ENCODE measurements at regions not wholly inside any gene's neighbourhood (a gene's known extent, or its start where the extent isn't known, plus 50 kb on each side); places are given as distances from the start of the nearest gene placed in this dataset.
"Not testable (repeated sequence)": the region's sequence is repeated elsewhere in the genome, so short reads cannot be mapped to it uniquely, and the experiment has no call there.

- no peaks in the 10 kb centered on the region for H3K9me3 ChIP-seq (ENCODE audit: severe bottlenecking)
- no peak for TF ChIP-seq CTCF (IDR thresholded peaks at IDR 0.05; ENCODE audit: low read depth, low read length)
- H3K4me3 ChIP-seq (ENCODE audit: low read depth, low read length): no peak overlapping the region
- no peaks in the 10 kb centered on the region for H3K36me3 ChIP-seq
- peaks cover 31% of the 10 kb centered on the region for H3K27me3 ChIP-seq (ENCODE audit: insufficient read depth, low read depth, severe bottlenecking)
- H3K27ac ChIP-seq: no peak overlapping the region
- no peak for DNase-seq
These were observed 73.1 kb upstream of the GAS1 start for GRCh38 chr9:87020169-87020950.

GRCh38 chr9:87022178-87022577 lies 74.9 kb upstream of the GAS1 start:
- Histone ChIP-seq H3K27ac (no peak overlapping the region), H3K4me3 (ENCODE audit: low read depth, low read length) (no peak overlapping the region), H3K36me3 (no peaks in the 10 kb centered on the region), H3K27me3 (ENCODE audit: insufficient read depth, low read depth, severe bottlenecking) (peaks cover 34% of the 10 kb centered on the region), H3K9me3 (ENCODE audit: severe bottlenecking) (no peaks in the 10 kb centered on the region)
- no peak for DNase-seq
- no peak for TF ChIP-seq CTCF (IDR thresholded peaks at IDR 0.05; ENCODE audit: low read depth, low read length)

- H3K9me3 ChIP-seq (ENCODE audit: severe bottlenecking): no peaks in the 10 kb centered on the region
- DNase-seq: no peak
- TF ChIP-seq CTCF (IDR thresholded peaks at IDR 0.05; ENCODE audit: low read depth, low read length): no peak
These were observed 78.9 kb upstream of the GAS1 start for GRCh38 chr9:87026204-87026603.

GRCh38 chr9:87028836-87029235 lies 81.5 kb upstream of the GAS1 start:
- H3K9me3 ChIP-seq (ENCODE audit: severe bottlenecking); DNase-seq: not testable (repeated sequence)

More at GRCh38 chr9:87026204-87026603, 78.9 kb upstream of the GAS1 start:
- H3K4me3 ChIP-seq (ENCODE audit: low read depth, low read length): no peak overlapping the region
- H3K27ac ChIP-seq: no peak overlapping the region
- peaks cover 18% of the 10 kb centered on the region for H3K27me3 ChIP-seq (ENCODE audit: insufficient read depth, low read depth, severe bottlenecking)
- no peaks in the 10 kb centered on the region for H3K36me3 ChIP-seq

GRCh38 chr9:87029905-87030304 lies 82.6 kb upstream of the GAS1 start:
- H3K4me3 ChIP-seq (ENCODE audit: low read depth, low read length): no peak overlapping the region
- peaks cover 25% of the 10 kb centered on the region for H3K27me3 ChIP-seq (ENCODE audit: insufficient read depth, low read depth, severe bottlenecking)
- no peaks in the 10 kb centered on the region for H3K36me3 ChIP-seq
- DNase-seq: no peak
- H3K27ac ChIP-seq: no peak overlapping the region
- no peak for TF ChIP-seq CTCF (IDR thresholded peaks at IDR 0.05; ENCODE audit: low read depth, low read length)
- no peaks in the 10 kb centered on the region for H3K9me3 ChIP-seq (ENCODE audit: severe bottlenecking)

More at GRCh38 chr9:87028836-87029235, 81.5 kb upstream of the GAS1 start:
- not testable (repeated sequence) for H3K4me3 ChIP-seq (ENCODE audit: low read depth, low read length); H3K27ac ChIP-seq; H3K36me3 ChIP-seq
- peaks cover 21% of the 10 kb centered on the region for H3K27me3 ChIP-seq (ENCODE audit: insufficient read depth, low read depth, severe bottlenecking)

GRCh38 chr9:87034841-87035240 lies 87.5 kb upstream of the GAS1 start:
- no peak for TF ChIP-seq CTCF (IDR thresholded peaks at IDR 0.05; ENCODE audit: low read depth, low read length)
- H3K9me3 ChIP-seq (ENCODE audit: severe bottlenecking): no peaks in the 10 kb centered on the region
- H3K4me3 ChIP-seq (ENCODE audit: low read depth, low read length): no peak overlapping the region
- H3K27ac ChIP-seq: no peak overlapping the region
- H3K27me3 ChIP-seq (ENCODE audit: insufficient read depth, low read depth, severe bottlenecking): peaks cover 49% of the 10 kb centered on the region
- H3K36me3 ChIP-seq: no peaks in the 10 kb centered on the region
- DNase-seq: no peak
